CD14-positive monocyte (primary cell): ENCODE measurements at regions not wholly inside any gene's neighbourhood (a gene's known extent, or its start where the extent isn't known, plus 50 kb on each side); places are given as distances from the start of the nearest gene placed in this dataset.

ENCODE experiments used
- DNase-seq, 3 donors: peaks; one replicate each; pipeline ENCODE4 v3.0.0-alpha.2; 2011 to 2022
- H2AFZ ChIP-seq: 2 replicates; pipeline ENCODE4 v1.6.0; 2012; ENCODE audit warnings: mild to moderate bottlenecking, low read depth, low read length, inconsistent platforms; ENCODE audit not compliant: insufficient read depth, poor library complexity, severe bottlenecking
- H3K27ac ChIP-seq, 2 donors: 1 replicate in 1 of 2; 2 replicates in 1 of 2; pipeline ENCODE4 v1.5.1; 2012 to 2013; ENCODE audit warnings: low read length in 2 of 2, control low read depth in 1 of 2, inconsistent platforms in 1 of 2, low read depth in 1 of 2, mild to moderate bottlenecking in 1 of 2
- H3K27me3 ChIP-seq, 2 donors: one replicate each; pipeline versions ENCODE4 v1.6.0 to v1.6.1; 2011 to 2013; ENCODE audit warnings: low read length in 2 of 2; ENCODE audit not compliant: control insufficient read depth in 2 of 2, insufficient read depth in 2 of 2
- H3K36me3 ChIP-seq, 2 donors: replicated peaks in 1 of 2; 1 replicate in 1 of 2; 2 replicates in 1 of 2; pipeline versions ENCODE4 v1.5.1 to v1.6.1; 2012 to 2013; ENCODE audit warnings: low read length in 2 of 2, control low read depth in 1 of 2, inconsistent platforms in 1 of 2, mild to moderate bottlenecking in 1 of 2; ENCODE audit not compliant: insufficient read depth in 2 of 2, control insufficient read depth in 1 of 2
- H3K4me1 ChIP-seq, 2 donors: 1 replicate in 1 of 2; 2 replicates in 1 of 2; pipeline versions ENCODE4 v1.5.1 to v1.6.1; 2012 to 2013; ENCODE audit warnings: low read length in 2 of 2, control low read depth in 1 of 2, inconsistent platforms in 1 of 2, mild to moderate bottlenecking in 1 of 2, moderate library complexity in 1 of 2; ENCODE audit not compliant: insufficient read depth in 2 of 2, control insufficient read depth in 1 of 2
- H3K4me2 ChIP-seq: replicated peaks from 2 replicates; pipeline ENCODE3; 2012; ENCODE audit warnings: low read length, moderate library complexity, mild to moderate bottlenecking; ENCODE audit not compliant: poor library complexity, severe bottlenecking; ENCODE audit errors: extremely low read depth
- H3K4me3 ChIP-seq, 3 experiments: fragments of 200-600 bp in 1 of 3; sonication (generic) in 1 of 3; replicated peaks in 1 of 3; 1 replicate in 2 of 3; 2 replicates in 1 of 3; pipeline ENCODE4 v1.5.1; 2011 to 2013; ENCODE audit warnings: low read length in 3 of 3, mild to moderate bottlenecking in 3 of 3, control low read depth in 2 of 3, low read depth in 2 of 3, inconsistent platforms in 1 of 3, moderate library complexity in 1 of 3
- H3K79me2 ChIP-seq: 2 replicates; pipeline ENCODE4 v1.6.0; 2012; ENCODE audit warnings: mild to moderate bottlenecking, control low read depth, inconsistent platforms, low read length, moderate library complexity; ENCODE audit not compliant: insufficient read depth
- H3K9ac ChIP-seq: 2 replicates; pipeline ENCODE4 v1.6.0; 2017; ENCODE audit warnings: low read length, mild to moderate bottlenecking; ENCODE audit not compliant: insufficient read depth, poor library complexity, severe bottlenecking
- H3K9me3 ChIP-seq, 2 donors: replicated peaks in 1 of 2; 1 replicate in 1 of 2; 2 replicates in 1 of 2; pipeline versions ENCODE4 v1.5.1 to v1.6.1; 2012 to 2013; ENCODE audit warnings: low read length in 2 of 2, control low read depth in 1 of 2; ENCODE audit not compliant: control insufficient read depth in 1 of 2, insufficient read depth in 1 of 2
- H4K20me1 ChIP-seq: 2 replicates; pipeline ENCODE4 v1.6.0; 2012; ENCODE audit warnings: mild to moderate bottlenecking, low read length, control low read depth, moderate library complexity; ENCODE audit not compliant: insufficient read depth
- H3K27ac Mint-ChIP-seq, 7 donors: one replicate each; pipeline ENCODE4 v1.8.0; 2020; ENCODE audit warnings: mild to moderate bottlenecking in 7 of 7, mixed read lengths in 7 of 7, moderate library complexity in 6 of 7, inconsistent platforms in 2 of 7
- H3K27me3 Mint-ChIP-seq, 3 donors: one replicate each; pipeline ENCODE4 v1.8.0; 2021 to 2022; ENCODE audit warnings: low read depth in 3 of 3, mild to moderate bottlenecking in 3 of 3, mixed read lengths in 3 of 3, moderate library complexity in 3 of 3, inconsistent platforms in 1 of 3
- H3K36me3 Mint-ChIP-seq, 2 donors: one replicate each; pipeline ENCODE4 v1.8.0; 2020; ENCODE audit warnings: mixed read lengths in 2 of 2, inconsistent platforms in 1 of 2, mild to moderate bottlenecking in 1 of 2
- H3K4me1 Mint-ChIP-seq: one replicate; pipeline ENCODE4 v1.8.0; 2020; ENCODE audit warnings: mild to moderate bottlenecking, mixed read lengths
- H3K4me3 Mint-ChIP-seq, 2 donors: one replicate each; pipeline ENCODE4 v1.8.0; 2020; ENCODE audit warnings: mild to moderate bottlenecking in 2 of 2, mixed read lengths in 2 of 2, moderate library complexity in 1 of 2
- H3K9me3 Mint-ChIP-seq, 7 donors: one replicate each; pipeline ENCODE4 v1.8.0; 2020 to 2022; ENCODE audit warnings: mixed read lengths in 7 of 7, mild to moderate bottlenecking in 6 of 7, moderate library complexity in 6 of 7, inconsistent platforms in 2 of 7
- CTCF ChIP-seq: fragments of 200-600 bp; IDR thresholded peaks from one replicate; pipeline ENCODE4 v1.8.0; 2022; ENCODE audit warnings: antibody characterized with exemption, mild to moderate bottlenecking
- WGBS: methylation state at CpG from one replicate; pipeline ENCODE4 v1.1.5; 2013; ENCODE audit warnings: missing lambda C conversion rate; ENCODE audit not compliant: insufficient coverage; 5-methylcytosine and 5-hydroxymethylcytosine counted together
- intact Hi-C, 2 donors: fragments of 100-400 bp; cut with micrococcal nuclease; formaldehyde crosslinking; loops; one replicate each; pipeline versions ENCODE4 v1.15.0 to v1.15.1; 2023

- Histone ChIP-seq H3K9ac (no peak overlapping the region), H3K4me1 (no peaks in the 10 kb centered on the region), H2AFZ (no peak overlapping the region), H3K27ac (no peak overlapping the region), H3K27me3 (no peaks in the 10 kb centered on the region), H3K36me3 (no peaks in the 10 kb centered on the region), H3K4me2 (no peak overlapping the region), H3K9me3 (no peaks in the 10 kb centered on the region), H4K20me1 (no peaks in the 10 kb centered on the region), H3K79me2 (no peaks in the 10 kb centered on the region), H3K4me3 (no peak overlapping the region)
- intact Hi-C loops = loop anchor here (2.0 to 5.0 kb wide), 3 partner anchors 1083 to 1500 kb away; no protein-coding TSS in a partner anchor
- Mint-ChIP-seq H3K4me3 (no peak overlapping the region), H3K27me3 (peaks cover 7 to 8% (median 8%) of the 10 kb centered on the region in 3 donors), H3K27ac (no peak overlapping the region), H3K4me1 (no peaks in the 10 kb centered on the region), H3K36me3 (no peaks in the 10 kb centered on the region), H3K9me3 (peaks cover 0 to 2% (median 0%) of the 10 kb centered on the region in 7 donors)
- no peak for TF ChIP-seq CTCF
- no peak for DNase-seq
- WGBS = 94% methylated on average over 4 of the region's 8 CpGs
Measured at GRCh38 chr1:96967311-96967710, 245.7 kb downstream of the PTBP2 start.

DNA sequence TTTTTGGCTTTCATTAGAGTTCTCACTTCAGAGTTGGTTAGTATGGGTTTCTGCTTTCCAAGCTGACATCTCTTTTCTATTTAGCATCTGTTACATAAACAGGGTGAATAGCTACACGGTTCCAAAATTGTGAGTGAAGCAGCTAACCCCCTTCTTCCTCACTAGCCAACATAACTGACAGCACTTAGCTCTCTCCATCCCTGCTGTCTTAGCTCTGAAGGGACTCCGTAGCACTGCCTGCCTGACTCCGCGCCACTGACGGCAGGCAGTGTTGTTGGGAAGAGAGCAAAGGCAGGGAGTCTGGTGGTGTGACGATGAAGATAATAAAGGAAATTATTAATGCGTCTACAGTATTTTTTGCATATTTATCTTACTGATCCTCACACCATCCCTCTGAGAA, 247.0 kb downstream of the PTBP2 start:
- Mint-ChIP-seq H3K27me3 (peaks cover 8 to 10% (median 8%) of the 10 kb centered on the region in 3 donors), H3K27ac (no peak overlapping the region), H3K4me3 (no peak overlapping the region), H3K36me3 (no peaks in the 10 kb centered on the region), H3K4me1 (no peaks in the 10 kb centered on the region), H3K9me3 (peaks cover 0 to 2% (median 0%) of the 10 kb centered on the region in 7 donors)
- no peak overlapping the region for H2AFZ ChIP-seq
- WGBS = no CpG with 5 or more reads among the region's 7 CpGs
- no peaks in the 10 kb centered on the region for H3K79me2 ChIP-seq
- intact Hi-C loops = loop anchor here (5.0 kb wide), 2 partner anchors 1084 to 1499 kb away; no protein-coding TSS in a partner anchor
- no peaks in the 10 kb centered on the region for H3K36me3 ChIP-seq
- no peak overlapping the region for H3K9ac ChIP-seq
- H3K27ac ChIP-seq = no peak overlapping the region
- no peaks in the 10 kb centered on the region for H4K20me1 ChIP-seq
- H3K9me3 ChIP-seq = no peaks in the 10 kb centered on the region
- H3K27me3 ChIP-seq = no peaks in the 10 kb centered on the region
- no peak overlapping the region for H3K4me3 ChIP-seq
- no peak for TF ChIP-seq CTCF
- no peak for DNase-seq
- H3K4me1 ChIP-seq = no peaks in the 10 kb centered on the region
- no peak overlapping the region for H3K4me2 ChIP-seq
